ENCODE measurements at regions not wholly inside any gene's neighbourhood (a gene's known extent, or its start where the extent isn't known, plus 50 kb on each side); places are given as distances from the start of the nearest gene placed in this dataset.

- no peak for TF ChIP-seq CTCF (IDR thresholded peaks at IDR 0.05)
- TF ChIP-seq EZH2 (IDR thresholded peaks at IDR 0.05; ENCODE audit: borderline replicate concordance, insufficient read depth, low read depth, low read length, poor library complexity, severe bottlenecking) = no peak
Observed at GRCh38 chr11:29634244-29634643, 382.6 kb downstream of the KCNA4 start.

Data from B cell (primary cell).